EH (cell line): ENCODE measurements at regions not wholly inside any gene's neighbourhood (a gene's known extent, or its start where the extent isn't known, plus 50 kb on each side); places are given as distances from the start of the nearest gene placed in this dataset.

Experiments
- DNase-seq: peaks from one replicate; pipeline ENCODE4 v3.0.0-alpha.2; 2015; ENCODE audit warnings: low read depth

DNA sequence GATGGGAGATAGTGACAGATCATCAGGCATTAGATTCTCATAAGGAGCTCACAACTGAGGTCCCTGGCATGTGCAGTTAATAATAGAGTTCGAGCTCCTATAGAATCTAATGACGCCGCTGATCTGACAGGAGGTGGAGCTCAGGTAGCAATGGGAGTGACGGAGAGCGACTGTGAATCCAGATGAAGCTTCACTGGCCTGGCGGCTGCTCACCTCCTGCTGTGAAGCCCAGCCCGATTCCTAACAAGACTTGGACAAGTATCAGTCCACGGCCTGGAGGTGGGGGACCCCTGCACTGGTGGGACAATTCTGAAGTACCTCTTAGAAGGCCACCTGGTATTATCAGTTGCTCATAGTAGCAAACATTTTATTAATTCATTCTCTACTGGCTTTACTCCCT is 377.9 kb upstream of the ITGA1 start:
- DNase-seq, result no peak

DNA sequence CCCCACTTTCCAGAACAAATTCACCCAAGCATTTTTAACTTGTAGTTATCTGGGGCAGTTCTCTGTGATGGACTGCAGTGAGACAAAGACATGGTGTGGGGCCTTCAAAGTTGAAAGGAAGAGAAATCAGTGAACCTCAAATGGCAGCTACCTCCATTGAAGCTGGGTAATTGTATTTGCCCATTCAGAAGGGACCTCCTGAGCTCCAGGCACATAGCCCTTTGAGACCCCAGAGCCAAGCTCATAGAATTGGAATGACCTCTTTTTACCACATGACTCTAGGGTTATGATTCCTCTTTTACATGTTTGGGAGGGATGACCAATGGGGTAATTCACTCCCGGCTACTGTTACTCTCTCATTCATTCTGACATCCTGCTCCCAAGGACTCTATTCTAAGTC is 368.4 kb upstream of the ITGA1 start:
- no peak for DNase-seq

DNA sequence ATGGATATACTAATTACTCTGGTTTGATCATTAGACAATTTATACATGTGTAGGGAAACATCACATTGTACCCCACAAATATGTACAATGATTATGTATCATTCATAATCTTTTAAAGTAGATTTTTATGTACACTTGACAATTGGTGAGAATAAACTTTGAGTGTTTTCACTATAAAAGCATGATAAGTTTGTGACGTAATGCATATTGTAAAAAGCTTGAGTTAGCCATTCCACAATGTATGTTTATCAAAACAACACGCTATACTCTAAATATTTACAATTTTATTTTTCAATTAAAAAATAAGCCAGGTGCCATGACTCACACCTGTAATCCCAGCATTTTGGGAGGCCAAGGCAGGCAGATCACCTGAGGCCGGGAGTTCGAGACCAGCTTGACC is 360.1 kb upstream of the ITGA1 start:
- DNase-seq, result no peak

DNA sequence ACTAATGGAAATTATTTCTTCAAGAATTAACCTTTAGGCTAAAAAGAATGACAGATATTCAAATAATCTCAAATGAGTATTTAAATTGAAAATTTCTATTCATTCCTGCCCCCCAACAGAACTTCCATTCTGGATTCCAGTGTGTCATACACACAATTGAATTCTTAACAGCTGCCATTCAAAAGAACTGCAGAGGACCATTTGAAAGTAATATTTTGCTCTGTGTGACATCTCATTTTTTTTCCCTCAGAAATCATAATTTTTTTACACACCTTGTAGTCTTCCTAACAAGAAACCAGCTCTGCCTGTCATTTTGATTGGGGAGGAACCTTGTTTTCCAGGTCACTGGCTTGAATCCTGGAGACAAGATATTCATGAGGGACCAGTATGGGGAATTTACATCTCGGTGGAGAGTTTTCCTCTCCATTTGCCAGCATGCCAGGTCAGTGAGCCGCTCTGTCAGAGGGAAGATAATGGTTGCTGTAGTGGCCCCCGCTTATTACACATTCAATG is 358.7 kb upstream of the ITGA1 start:
- DNase-seq, result no peak

DNA sequence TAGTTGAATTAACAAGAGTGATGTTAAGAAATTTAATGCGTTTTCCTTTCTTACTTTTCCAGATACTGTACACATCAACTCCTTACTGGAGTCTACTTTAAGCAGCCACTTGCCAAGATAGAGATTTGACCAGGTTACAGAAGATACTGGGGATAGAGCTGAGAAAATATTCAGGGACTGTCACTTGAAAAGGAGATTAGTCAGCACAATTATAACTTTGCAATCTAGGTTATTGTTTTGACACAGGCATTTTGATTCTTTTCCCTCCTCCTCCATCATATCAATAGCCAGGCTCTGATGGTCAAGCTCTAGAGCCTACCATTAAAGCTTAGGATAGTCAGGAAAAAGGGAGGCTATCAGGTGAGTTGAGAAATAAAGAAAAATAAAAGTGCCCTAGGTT is 345.9 kb upstream of the ITGA1 start:
- no peak for DNase-seq

DNA sequence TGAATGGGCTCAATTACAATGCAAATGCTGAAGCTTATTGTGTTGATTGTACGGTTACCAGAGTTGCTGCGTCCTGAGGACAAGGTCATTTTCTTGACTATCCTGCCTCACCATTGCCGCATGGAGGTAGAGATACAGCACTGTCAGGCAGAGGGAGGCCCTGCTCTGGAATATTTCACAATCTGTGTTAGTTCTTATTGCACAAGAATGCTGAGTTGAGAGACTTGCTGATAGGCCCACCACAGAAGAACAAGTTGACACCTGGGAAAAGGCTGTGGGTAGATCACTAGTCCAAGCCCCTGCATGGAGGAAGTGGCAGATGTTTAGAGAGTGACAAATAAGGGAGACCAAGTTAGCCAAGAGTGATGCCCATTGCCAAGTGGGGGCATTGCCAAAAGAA is 344.5 kb upstream of the ITGA1 start:
- DNase-seq, result no peak

DNA sequence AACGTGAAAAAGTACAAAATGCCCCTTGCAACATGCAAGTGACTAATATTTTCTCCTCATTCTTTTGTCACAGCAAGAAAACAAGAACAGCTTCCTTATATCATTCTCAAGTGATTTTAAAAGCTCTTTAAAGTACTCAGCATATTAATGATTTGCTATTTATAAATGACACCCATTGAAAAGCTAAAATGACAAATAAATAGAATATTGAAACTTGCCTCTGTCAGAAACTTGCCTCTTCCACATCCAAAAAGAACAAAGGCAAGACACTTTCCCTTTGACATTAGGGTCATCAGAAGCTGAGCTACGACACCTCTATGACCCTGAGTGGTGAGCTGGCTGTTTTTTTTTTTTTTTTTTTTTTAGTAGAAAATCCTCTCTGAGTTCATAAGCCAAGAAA is 339.6 kb upstream of the ITGA1 start:
- no peak for DNase-seq

DNA sequence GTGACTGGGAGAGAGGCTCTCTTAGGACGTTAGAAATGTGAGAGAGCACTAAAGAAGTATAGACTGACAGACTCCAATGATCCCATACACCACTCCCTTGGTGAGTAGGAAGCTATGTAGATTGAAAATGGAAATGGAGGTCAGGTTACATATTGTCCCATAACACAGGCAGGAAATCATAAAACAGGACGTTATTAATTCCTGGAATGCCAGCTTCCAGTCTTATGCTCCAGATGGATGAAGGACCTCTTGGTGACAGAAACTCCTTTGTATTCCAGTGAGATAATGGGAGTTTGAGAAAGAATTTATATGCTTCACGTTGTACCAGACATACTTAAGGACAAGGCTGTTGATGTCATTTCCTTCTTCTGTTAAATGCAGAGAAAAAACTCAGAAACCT is 338.2 kb upstream of the ITGA1 start:
- DNase-seq, result no peak

DNA sequence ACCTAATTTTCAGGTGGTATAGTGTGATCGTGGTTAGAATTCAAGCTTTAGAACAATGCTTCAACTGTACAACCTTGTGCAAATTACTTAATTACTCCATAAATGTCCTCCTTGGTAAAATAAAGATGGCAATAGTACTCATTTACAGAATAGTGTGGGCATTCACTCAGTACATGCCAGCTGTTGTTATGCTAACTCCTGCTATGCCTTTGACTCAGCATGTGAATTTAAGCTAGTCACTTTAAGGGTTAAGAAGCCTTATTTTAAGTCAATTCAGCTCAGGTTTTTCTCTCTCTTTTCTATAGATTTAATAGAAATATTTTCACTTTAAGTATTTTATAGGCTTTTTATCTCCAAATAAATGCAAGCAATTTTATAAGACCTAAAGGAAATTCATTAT is 335.6 kb upstream of the ITGA1 start:
- DNase-seq, result no peak

DNA sequence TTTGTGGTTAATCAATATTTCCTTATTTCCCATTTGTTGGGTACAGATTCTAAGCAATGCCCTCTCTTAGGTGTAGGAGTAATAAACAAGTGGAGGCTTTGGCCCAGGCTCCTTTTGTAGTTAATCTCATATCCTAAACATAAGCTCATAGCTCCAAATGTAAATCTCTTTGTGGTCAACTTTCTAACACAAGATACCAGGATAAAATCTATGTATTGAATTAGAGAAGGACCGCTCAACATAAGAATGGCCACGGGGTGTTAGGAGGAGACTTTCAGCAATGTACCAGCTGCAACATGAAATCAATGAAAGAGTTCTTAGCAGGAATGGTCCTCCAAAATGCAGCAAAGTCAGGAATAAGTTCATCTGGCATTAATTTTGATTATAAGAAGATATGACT is 334.5 kb upstream of the ITGA1 start:
- no peak for DNase-seq

DNA sequence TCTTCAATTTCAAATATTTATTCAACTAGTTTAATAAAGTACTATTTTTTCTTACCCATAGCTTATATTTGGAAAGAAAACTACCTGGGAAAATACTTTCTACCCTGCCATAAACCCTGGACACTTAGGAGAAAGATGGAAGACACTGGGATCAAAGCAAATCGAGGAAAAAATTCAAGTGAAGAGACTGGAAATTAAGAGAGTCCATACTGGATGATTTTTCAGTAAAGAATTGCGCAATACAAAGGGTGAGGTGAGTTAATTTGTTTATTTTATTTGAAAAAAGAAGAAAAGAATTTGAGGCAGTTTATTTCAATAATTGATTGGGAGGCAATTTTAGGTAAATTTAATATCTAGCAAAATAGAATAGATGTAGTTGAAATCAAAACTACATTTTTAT is 331.8 kb upstream of the ITGA1 start:
- no peak for DNase-seq

DNA sequence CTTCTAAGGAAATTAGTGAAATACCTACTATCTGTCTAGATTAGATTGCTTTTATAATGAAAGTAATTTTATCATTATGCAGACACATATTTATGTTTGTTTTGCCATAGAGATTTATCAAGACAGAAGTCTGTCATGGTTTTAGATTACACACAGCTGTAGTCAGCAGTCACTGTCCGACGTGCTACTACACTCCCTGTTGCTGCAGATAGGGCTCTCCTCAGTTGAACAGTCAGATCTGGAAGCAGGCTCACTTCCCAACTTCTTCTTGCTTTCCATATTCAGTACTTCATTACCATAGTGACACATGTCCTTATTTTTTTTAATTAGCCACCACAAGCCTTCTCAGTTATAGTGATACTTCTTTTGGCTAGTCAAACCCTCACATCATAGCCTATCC is 329.9 kb upstream of the ITGA1 start:
- DNase-seq, result no peak

DNA sequence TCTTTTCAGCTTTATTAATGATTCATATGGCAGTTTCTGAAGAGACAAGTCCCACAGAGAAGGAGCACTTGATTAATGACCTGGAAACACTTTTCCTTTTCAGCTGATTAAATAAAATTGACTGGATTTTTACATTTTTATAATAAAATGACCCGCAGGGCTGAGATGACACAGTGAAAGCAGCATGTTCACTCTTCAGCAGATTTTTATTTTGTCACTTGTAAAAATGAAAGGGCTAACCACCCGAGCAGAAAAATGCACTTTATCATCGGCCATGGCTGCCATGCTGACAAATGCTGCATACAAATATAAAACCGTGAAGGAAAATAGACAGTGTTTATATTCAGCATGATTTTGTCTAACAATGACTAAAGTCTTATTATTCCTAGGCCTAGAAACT is 321.6 kb upstream of the ITGA1 start:
- DNase-seq, result no peak

DNA sequence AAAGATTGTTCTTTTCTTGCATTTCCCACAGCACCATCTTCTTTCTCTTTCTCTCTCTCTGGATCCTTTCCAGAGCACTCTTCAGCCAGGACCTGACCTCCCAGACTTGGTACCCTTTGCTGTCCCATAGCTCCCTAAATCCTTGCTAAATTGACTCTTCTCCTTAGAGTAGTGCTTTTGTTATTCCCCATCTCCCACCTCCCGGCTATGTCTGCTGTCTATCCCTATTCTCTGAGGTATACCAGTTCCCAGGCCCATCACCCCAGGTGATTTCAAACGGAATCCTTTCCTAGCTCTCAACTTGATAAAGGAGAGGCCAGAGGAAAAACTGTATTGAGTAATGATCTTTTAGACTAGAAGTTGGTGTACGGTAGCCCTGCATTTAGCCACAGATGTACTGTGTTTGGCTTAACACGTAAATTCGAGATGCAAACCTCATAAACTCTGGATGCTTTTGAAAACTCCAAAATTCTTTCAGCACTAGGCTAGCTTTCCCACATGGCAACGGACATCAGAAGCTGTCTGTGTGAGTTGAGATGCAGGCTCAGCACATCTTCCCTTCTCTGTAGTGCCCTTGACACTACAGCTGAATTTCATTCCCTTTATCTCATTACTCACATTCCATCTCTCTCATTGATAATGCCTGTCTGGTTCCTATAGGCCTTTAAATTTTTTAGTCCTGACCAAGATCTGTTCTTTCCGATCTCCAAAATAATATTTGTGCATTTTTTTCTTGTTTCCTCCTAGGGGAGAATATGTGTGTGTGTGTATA is 320.8 kb upstream of the ITGA1 start:
- DNase-seq, result no peak

DNA sequence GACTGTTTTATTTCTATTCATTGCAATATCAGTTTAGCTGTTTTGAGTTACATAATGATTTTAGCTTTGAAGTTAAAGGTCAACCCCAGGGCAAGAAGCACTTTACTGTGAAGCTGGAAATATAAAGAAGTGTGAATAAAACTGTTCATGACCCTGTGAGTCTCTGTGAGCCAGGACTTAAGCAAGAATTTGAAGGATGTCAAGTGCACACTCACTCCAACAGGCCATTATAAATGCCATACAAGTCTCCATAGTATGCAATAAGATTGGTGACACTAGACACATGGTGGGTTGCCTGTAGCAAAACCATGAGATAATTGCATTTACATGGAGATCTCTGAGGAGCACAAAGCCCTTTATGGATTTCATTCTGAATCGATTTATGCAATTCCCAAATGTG is 318.7 kb upstream of the ITGA1 start:
- DNase-seq, result no peak

DNA sequence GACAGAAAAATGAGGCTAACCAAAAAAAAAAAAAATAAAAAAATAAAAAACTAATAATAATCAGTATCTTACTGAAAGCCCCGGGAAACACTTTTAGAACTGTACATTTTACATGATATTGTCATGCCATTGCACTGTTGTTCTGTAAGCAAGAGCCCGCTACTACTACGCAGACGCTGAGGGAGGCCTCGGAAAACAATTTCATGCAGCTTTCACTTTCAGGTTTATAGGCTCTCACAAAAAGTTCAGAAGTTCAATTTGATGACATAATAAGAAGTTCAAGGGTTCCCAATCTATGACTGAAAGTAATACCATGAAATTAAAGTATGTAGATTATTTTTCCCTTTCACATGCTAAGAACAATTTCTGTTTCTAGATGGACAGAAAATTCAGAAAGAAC is 318.3 kb upstream of the ITGA1 start:
- no peak for DNase-seq

DNA sequence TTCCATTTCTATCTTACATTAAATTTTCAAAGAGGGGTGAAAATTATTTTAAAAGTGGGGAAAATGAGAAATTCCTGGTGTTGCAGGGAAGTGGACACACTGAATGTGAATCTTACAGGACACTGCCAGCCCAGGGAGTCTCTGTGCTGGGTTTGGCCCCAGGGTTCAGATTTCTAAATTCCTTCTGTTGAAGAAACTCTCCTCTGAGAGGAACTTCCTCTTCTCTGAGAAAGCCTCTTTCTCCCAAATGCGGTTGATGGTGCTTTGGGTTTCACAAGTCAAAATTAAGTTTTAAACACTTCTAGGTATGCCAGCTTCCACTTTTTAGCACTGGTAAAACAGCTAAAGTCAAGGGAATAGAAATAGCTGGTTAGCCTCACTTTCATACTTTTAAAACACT is 317.9 kb upstream of the ITGA1 start:
- no peak for DNase-seq

DNA sequence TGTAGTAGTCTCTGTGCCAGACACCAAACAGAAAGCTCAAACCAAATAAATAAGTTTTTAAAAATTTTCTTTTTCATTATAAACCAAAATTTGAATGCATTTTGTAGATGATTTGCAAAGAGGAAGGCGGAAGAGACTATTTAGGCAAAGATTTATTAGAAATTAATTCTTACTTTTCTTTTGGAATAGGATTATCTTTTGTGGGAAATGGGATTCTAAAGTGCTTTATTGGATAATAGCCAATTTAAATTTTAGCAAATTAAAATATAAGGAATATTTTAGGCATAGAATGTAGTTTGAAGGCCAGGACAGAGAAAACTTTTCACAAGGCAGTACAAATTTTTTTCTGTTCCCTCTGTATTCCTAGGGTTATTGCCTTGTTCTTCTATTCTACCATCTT is 311.4 kb upstream of the ITGA1 start:
- DNase-seq, result no peak

DNA sequence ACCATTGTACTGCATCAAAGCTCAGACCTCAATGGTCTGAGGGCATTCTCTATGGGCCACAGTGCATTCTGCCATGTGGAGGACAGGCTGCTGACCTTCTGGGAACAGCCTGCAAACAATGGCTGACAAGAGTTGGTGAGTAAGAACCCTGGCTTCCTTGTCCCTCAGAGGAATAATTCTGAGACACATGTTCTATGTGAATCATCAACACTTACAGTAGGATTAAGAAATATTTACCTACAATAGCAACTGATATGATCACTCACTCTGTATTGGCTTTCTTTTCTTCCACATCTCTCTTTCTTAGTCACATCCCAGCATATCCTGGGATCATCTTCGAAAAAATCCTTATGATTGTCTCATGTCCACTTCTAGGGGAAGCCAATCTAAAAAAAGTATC is 306.5 kb upstream of the ITGA1 start:
- no peak for DNase-seq

DNA sequence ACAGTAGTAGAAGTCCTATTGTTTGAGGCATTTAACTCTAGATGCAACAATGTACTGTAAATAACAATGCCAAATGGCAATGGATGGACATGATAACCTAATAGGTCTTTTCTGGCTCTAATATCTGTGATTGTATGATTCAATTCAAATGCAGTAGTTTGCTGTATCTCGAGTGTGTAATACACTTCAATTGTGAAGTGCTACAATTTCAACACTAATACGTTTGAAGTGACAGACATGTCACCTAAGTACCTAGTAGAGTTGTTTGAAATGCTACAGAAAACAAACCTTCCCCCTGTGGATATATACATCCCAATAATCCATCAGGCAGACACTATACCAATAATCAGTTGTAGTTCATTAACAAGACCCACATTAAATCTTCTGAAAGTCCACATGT is 305.9 kb upstream of the ITGA1 start:
- DNase-seq, result no peak

DNA sequence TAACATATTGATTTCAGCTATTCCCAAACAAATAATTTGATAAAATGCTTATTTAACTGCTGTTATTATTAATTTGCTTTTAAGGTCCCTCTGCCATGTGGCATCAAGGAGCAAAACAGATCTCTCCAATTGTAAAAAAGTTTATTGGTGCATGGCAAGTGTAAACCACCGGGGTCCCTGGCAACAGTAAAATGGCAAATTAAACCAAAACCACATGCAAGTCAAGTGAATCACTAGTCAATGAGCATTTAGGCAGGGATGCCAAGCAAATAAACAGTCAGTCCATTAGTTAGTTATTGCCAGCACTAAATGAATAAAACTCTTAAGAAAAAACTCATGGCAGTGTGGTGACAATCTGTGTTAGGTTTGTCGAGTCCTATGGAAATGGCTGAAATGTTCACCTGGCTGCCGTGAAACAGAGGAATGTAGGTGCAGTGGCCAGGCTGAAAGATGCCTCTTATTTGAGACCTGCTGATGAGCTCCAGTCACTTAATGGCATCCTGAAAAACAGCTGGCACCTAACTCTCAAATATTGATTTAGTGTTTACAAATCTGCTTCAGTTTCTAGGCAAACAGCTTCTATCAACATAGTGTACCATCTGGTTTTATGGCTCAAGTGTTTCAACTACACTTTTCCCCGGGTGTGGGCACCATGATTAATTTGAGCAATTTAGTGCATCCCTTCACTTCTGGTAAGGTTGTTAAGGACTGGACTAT is 296.5 kb upstream of the ITGA1 start:
- no peak for DNase-seq

DNA sequence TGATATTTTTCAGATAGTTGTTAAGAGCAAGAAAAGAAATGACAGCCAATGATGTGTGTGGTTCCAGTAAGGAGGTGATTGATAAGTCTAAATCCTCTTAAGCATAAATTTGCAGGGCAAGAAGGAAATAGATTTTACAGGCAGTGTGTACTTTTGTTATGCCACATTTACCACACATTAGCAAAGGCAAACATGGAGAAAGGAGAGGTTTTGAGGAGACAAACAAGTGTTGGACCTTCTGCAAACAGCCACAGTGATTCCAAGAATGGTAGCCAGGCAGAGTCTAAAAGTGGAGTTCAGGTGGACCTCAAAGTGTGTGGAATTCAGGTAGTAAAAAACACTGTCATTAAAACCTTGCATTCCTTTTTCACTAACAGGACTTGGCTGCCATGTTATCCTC is 295.9 kb upstream of the ITGA1 start:
- no peak for DNase-seq

DNA sequence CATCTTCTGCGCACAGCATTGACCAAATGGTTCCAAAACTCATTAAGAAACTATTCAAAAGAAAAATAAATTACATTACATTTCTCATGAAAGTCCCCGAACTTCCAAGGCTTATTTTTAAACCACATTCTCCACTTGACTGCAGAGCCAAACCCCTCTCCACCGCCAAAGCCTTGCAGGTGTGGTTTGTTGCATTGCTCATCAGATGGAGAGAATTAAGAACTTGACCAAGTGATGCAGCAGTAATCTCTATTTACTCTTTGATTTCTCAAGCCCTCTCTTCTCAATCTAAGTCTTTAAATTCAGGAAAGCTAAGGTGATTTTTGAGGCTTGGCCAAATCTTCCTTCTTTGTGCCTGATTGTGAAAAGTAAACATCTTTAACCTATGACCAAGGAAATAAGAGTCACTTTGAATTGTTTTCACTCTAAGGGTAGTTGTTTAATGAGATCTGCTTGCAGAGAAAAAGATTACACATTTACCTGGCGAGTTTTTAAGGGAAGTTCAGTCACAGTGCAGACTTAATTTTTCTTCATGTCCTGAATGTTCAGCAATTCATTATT is 290.5 kb upstream of the ITGA1 start:
- DNase-seq, result no peak

DNA sequence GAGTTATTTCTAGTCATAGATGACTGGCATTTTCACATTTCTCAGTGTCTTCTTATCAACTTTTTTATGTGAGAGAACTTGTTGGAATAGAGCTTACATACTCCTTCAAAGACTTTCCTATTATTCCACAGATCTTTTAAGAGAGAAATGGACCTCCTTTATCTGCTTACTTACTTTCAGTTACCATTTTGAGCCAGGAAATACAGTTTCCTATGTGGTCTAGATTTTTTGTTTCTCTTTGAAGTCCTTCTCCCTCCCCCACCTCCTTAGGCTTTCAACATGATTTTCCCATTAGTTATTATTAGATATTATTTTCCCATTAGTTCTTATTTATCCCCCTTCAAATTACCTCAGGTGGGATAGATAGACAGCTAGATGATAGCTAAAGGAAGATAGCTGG is 289.1 kb upstream of the ITGA1 start:
- DNase-seq, result no peak
